GM12878 (cell line): ENCODE measurements at regions not wholly inside any gene's neighbourhood (a gene's known extent, or its start where the extent isn't known, plus 50 kb on each side); places are given as distances from the start of the nearest gene placed in this dataset.

ENCODE experiments used
- ATAC-seq: fragments of 200-7000 bp; cut with Tn5 transposase; 3 replicates; pipeline ENCODE4 v1.9.1; 2020; ENCODE audit warnings: mild to moderate bottlenecking, moderate library complexity
- BruUV-seq: library from RNA; stranded (reverse); fragments of 400-500 nt; replicated peaks from 2 replicates; lab custom pipeline; 2021; lab: Mats Ljungman, UMichigan
- CTCF ChIA-PET: fragments of 300-600 bp; sonication (Branson Sonifier 250); formaldehyde crosslinking; extraction: SDS; loops from one replicate; lab custom pipeline; 2021; ENCODE audit warnings: inconsistent platforms; lab: Yijun Ruan, JAX
- POLR2A ChIA-PET: fragments of 350-600 bp; formaldehyde crosslinking; extraction: SDS; loops from one replicate; lab custom pipeline; 2021; ENCODE audit warnings: inconsistent platforms; lab: Charles Lee
- RAD21 ChIA-PET: fragments of 300-600 bp; sonication (Branson Sonifier 250); formaldehyde crosslinking; loops from one replicate; lab custom pipeline; 2023; ENCODE audit warnings: antibody characterized with exemption; ENCODE audit not compliant: unreplicated experiment; lab: Charles Lee
- SMC1A ChIA-PET: fragments of 300-600 bp; sonication (Branson Sonifier 250); formaldehyde crosslinking; loops from one replicate; lab custom pipeline; 2023; ENCODE audit not compliant: unreplicated experiment, uncharacterized antibody; lab: Charles Lee
- DNase-seq: peaks from one replicate; pipeline ENCODE4 v3.0.0-alpha.2; 2011; ENCODE audit warnings: low read depth, low spot score
- FAIRE-seq: peaks from 3 replicates; lab custom pipeline; 2011; peaks lifted over from hg19 to GRCh38; lab: Jason Lieb, UNC
- H2AFZ ChIP-seq: 2 replicates; pipeline ENCODE4 v1.6.0; 2011; ENCODE audit warnings: low read depth, low read length, control low read depth; ENCODE audit not compliant: control insufficient read depth
- H3K27ac ChIP-seq: 2 replicates; pipeline ENCODE4 v1.5.1; 2011; ENCODE audit warnings: control low read depth; ENCODE audit not compliant: control insufficient read depth, insufficient read depth
- H3K27me3 ChIP-seq, 2 experiments: replicated peaks in 1 of 2; 2 replicates each; pipeline versions ENCODE4 v1.6.0 to v1.6.1; 2011; ENCODE audit warnings: low read length in 1 of 2; ENCODE audit not compliant: control insufficient read depth in 2 of 2, insufficient read depth in 2 of 2
- H3K36me3 ChIP-seq, 2 experiments: 2 replicates each; pipeline ENCODE4 v1.5.1; 2011; ENCODE audit warnings: low read length in 1 of 2; ENCODE audit not compliant: control insufficient read depth in 2 of 2, insufficient read depth in 2 of 2
- H3K4me1 ChIP-seq: 2 replicates; pipeline ENCODE4 v1.6.1; 2011; ENCODE audit warnings: mild to moderate bottlenecking, low read length, moderate library complexity, mixed read lengths; ENCODE audit not compliant: control insufficient read depth, insufficient read depth
- H3K4me2 ChIP-seq: 2 replicates; pipeline ENCODE4 v1.6.0; 2011; ENCODE audit warnings: control low read depth; ENCODE audit not compliant: control insufficient read depth, insufficient read depth
- H3K4me3 ChIP-seq: fragments of 200-600 bp; sonication (generic); 2 replicates; pipeline ENCODE4 v1.5.1; 2016
- H3K79me2 ChIP-seq: 2 replicates; pipeline ENCODE4 v1.6.0; 2011; ENCODE audit warnings: low read length; ENCODE audit not compliant: control insufficient read depth, insufficient read depth
- H3K9ac ChIP-seq: 2 replicates; pipeline ENCODE4 v1.8.0; 2011; ENCODE audit warnings: low read length, control low read depth, mixed read lengths; ENCODE audit not compliant: control insufficient read depth, insufficient read depth
- H3K9me3 ChIP-seq: replicated peaks from 3 replicates; pipeline ENCODE4 v1.5.1; 2011; ENCODE audit warnings: mild to moderate bottlenecking, low read length; ENCODE audit not compliant: control insufficient read depth, insufficient read depth
- H4K20me1 ChIP-seq: 2 replicates; pipeline ENCODE4 v1.6.0; 2011; ENCODE audit not compliant: control insufficient read depth, insufficient read depth
- ATF3 ChIP-seq: IDR thresholded peaks from 2 replicates; pipeline ENCODE4 v1.6.1; 2011; ENCODE audit warnings: low read depth, mild to moderate bottlenecking, low read length, moderate library complexity, borderline replicate concordance; ENCODE audit errors: extremely low read depth
- BMI1 ChIP-seq: fragments of 450-650 bp; IDR thresholded peaks from 2 replicates; pipeline ENCODE4 v1.6.1; 2016; ENCODE audit warnings: mild to moderate bottlenecking, moderate library complexity, borderline replicate concordance
- HDGF ChIP-seq: fragments of 450-650 bp; IDR thresholded peaks from 2 replicates; pipeline ENCODE4 v1.6.1; 2016; ENCODE audit warnings: antibody characterized with exemption
- SMC3 ChIP-seq: IDR thresholded peaks from 2 replicates; pipeline ENCODE4 v1.6.1; 2011; ENCODE audit warnings: low read length, improper control_type of control experiment, borderline replicate concordance
- TARDBP ChIP-seq: IDR thresholded peaks from 2 replicates; pipeline ENCODE4 v1.6.1; 2016; ENCODE audit warnings: borderline replicate concordance
- ZBED1 ChIP-seq: IDR thresholded peaks from 2 replicates; pipeline ENCODE4 v1.6.1; 2016; ENCODE audit warnings: borderline replicate concordance
- ZBTB11 ChIP-seq: fragments of 450-650 bp; formaldehyde crosslinking; IDR thresholded peaks from 2 replicates; pipeline ENCODE4 v1.5.0; 2022; ENCODE audit warnings: mild to moderate bottlenecking, missing genetic modification characterization
- WGBS: methylation state at CpG from one replicate; pipeline ENCODE4 v1.1.6; 2016; ENCODE audit warnings: low lambda C conversion rate; ENCODE audit not compliant: insufficient replicate concordance, insufficient coverage; ENCODE audit errors: missing lambda C conversion rate; 5-methylcytosine and 5-hydroxymethylcytosine counted together
- in situ Hi-C: fragments of 300-500 bp; cut with MboI; formaldehyde crosslinking; loops from 9 replicates; pipeline ENCODE4 v1.14.3; 2018; ENCODE audit warnings: mixed read lengths
- intact Hi-C: fragments of 100-400 bp; cut with micrococcal nuclease; formaldehyde crosslinking; loops from one replicate; pipeline ENCODE4 v1.14.2; 2022; ENCODE audit not compliant: unreplicated experiment
- TF ChIP-seq, protein P1 (sequence below): fragments of 450-650 bp; IDR thresholded peaks from 2 replicates; pipeline ENCODE4 v1.6.1; 2016; ENCODE audit warnings: mild to moderate bottlenecking, moderate library complexity, borderline replicate concordance
- TF ChIP-seq, protein P2 (sequence below): fragments of 450-650 bp; IDR thresholded peaks from 2 replicates; pipeline ENCODE4 v1.6.1; 2017; ENCODE audit warnings: mild to moderate bottlenecking, moderate library complexity
- TF ChIP-seq, protein P3 (sequence below): IDR thresholded peaks from 2 replicates; pipeline ENCODE4 v1.6.1; 2012; ENCODE audit warnings: low read depth, low read length, improper control_type of control experiment

- intact Hi-C loops (no loop called here), in situ Hi-C loops (no loop called here)
- POLR2A ChIA-PET = no interaction called here
- SMC1A ChIA-PET = no interaction called here
- Histone ChIP-seq H4K20me1 (no peaks in the 10 kb centered on the region), H3K79me2 (no peaks in the 10 kb centered on the region), H3K4me2 (no peak overlapping the region), H3K4me1 (no peaks in the 10 kb centered on the region), H3K4me3 (no peak overlapping the region), H3K9ac (no peak overlapping the region), H3K27me3 (no peaks in the 10 kb centered on the region), H3K27ac (no peak overlapping the region), H3K9me3 (no peaks in the 10 kb centered on the region), H3K36me3 (no peaks in the 10 kb centered on the region), H2AFZ (no peak overlapping the region)
- RAD21 ChIA-PET = no interaction called here
- CTCF ChIA-PET = no interaction called here
- BruUV-seq = no TSS peak
- FAIRE-seq (no peak), ATAC-seq (no peak), DNase-seq (no peak)
- WGBS = 19% methylated on average over 5 of the region's 5 CpGs
- TF ChIP-seq, protein P1, sequence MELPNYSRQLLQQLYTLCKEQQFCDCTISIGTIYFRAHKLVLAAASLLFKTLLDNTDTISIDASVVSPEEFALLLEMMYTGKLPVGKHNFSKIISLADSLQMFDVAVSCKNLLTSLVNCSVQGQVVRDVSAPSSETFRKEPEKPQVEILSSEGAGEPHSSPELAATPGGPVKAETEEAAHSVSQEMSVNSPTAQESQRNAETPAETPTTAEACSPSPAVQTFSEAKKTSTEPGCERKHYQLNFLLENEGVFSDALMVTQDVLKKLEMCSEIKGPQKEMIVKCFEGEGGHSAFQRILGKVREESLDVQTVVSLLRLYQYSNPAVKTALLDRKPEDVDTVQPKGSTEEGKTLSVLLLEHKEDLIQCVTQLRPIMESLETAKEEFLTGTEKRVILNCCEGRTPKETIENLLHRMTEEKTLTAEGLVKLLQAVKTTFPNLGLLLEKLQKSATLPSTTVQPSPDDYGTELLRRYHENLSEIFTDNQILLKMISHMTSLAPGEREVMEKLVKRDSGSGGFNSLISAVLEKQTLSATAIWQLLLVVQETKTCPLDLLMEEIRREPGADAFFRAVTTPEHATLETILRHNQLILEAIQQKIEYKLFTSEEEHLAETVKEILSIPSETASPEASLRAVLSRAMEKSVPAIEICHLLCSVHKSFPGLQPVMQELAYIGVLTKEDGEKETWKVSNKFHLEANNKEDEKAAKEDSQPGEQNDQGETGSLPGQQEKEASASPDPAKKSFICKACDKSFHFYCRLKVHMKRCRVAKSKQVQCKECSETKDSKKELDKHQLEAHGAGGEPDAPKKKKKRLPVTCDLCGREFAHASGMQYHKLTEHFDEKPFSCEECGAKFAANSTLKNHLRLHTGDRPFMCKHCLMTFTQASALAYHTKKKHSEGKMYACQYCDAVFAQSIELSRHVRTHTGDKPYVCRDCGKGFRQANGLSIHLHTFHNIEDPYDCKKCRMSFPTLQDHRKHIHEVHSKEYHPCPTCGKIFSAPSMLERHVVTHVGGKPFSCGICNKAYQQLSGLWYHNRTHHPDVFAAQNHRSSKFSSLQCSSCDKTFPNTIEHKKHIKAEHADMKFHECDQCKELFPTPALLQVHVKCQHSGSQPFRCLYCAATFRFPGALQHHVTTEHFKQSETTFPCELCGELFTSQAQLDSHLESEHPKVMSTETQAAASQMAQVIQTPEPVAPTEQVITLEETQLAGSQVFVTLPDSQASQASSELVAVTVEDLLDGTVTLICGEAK = no peak
- TF ChIP-seq BMI1 = no peak
- TF ChIP-seq, protein P2, sequence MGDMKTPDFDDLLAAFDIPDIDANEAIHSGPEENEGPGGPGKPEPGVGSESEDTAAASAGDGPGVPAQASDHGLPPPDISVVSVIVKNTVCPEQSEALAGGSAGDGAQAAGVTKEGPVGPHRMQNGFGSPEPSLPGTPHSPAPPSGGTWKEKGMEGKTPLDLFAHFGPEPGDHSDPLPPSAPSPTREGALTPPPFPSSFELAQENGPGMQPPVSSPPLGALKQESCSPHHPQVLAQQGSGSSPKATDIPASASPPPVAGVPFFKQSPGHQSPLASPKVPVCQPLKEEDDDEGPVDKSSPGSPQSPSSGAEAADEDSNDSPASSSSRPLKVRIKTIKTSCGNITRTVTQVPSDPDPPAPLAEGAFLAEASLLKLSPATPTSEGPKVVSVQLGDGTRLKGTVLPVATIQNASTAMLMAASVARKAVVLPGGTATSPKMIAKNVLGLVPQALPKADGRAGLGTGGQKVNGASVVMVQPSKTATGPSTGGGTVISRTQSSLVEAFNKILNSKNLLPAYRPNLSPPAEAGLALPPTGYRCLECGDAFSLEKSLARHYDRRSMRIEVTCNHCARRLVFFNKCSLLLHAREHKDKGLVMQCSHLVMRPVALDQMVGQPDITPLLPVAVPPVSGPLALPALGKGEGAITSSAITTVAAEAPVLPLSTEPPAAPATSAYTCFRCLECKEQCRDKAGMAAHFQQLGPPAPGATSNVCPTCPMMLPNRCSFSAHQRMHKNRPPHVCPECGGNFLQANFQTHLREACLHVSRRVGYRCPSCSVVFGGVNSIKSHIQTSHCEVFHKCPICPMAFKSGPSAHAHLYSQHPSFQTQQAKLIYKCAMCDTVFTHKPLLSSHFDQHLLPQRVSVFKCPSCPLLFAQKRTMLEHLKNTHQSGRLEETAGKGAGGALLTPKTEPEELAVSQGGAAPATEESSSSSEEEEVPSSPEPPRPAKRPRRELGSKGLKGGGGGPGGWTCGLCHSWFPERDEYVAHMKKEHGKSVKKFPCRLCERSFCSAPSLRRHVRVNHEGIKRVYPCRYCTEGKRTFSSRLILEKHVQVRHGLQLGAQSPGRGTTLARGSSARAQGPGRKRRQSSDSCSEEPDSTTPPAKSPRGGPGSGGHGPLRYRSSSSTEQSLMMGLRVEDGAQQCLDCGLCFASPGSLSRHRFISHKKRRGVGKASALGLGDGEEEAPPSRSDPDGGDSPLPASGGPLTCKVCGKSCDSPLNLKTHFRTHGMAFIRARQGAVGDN = no peak
- no peak for TF ChIP-seq ZBTB11 (CRISPR knock-in tag)
- no peak for TF ChIP-seq ZBED1
- TF ChIP-seq HDGF = no peak
- TF ChIP-seq, protein P3, sequence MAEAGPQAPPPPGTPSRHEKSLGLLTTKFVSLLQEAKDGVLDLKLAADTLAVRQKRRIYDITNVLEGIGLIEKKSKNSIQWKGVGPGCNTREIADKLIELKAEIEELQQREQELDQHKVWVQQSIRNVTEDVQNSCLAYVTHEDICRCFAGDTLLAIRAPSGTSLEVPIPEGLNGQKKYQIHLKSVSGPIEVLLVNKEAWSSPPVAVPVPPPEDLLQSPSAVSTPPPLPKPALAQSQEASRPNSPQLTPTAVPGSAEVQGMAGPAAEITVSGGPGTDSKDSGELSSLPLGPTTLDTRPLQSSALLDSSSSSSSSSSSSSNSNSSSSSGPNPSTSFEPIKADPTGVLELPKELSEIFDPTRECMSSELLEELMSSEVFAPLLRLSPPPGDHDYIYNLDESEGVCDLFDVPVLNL = no peak
- TF ChIP-seq ATF3 = no peak
- no peak for TF ChIP-seq SMC3
- no peak for TF ChIP-seq TARDBP
These were observed 68.5 kb upstream of the SASH1 start for GRCh38 chr6:148273962-148274752.
